ENCODE measurements at regions not wholly inside any gene's neighbourhood (a gene's known extent, or its start where the extent isn't known, plus 50 kb on each side); places are given as distances from the start of the nearest gene placed in this dataset.

DNA sequence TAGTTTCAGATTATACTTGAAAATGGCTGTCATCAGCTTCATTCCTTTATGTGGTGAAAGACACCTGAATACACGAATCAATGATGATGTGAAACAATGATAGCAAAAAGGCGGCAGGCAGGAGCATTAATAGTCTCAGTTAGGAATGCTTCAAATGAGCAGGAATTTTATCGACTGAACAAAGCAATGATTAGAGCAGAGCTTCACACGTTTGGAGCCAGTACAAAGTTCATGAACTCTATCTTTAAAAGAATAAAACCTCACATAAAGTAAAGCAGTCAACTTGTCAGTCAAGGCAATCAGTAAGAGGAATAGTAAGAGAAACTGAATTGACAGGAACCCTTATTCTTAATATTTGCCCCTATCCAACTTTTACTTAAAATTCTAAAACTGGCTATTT, 78.4 kb upstream of the SERTAD2 start:
- no peak for TF ChIP-seq POLR2A (IDR thresholded peaks at IDR 0.05)
- TF ChIP-seq, protein P1, sequence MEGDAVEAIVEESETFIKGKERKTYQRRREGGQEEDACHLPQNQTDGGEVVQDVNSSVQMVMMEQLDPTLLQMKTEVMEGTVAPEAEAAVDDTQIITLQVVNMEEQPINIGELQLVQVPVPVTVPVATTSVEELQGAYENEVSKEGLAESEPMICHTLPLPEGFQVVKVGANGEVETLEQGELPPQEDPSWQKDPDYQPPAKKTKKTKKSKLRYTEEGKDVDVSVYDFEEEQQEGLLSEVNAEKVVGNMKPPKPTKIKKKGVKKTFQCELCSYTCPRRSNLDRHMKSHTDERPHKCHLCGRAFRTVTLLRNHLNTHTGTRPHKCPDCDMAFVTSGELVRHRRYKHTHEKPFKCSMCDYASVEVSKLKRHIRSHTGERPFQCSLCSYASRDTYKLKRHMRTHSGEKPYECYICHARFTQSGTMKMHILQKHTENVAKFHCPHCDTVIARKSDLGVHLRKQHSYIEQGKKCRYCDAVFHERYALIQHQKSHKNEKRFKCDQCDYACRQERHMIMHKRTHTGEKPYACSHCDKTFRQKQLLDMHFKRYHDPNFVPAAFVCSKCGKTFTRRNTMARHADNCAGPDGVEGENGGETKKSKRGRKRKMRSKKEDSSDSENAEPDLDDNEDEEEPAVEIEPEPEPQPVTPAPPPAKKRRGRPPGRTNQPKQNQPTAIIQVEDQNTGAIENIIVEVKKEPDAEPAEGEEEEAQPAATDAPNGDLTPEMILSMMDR (IDR thresholded peaks at IDR 0.05), result no peak
